GM18502 (cell line): ENCODE measurements at regions not wholly inside any gene's neighbourhood (a gene's known extent, or its start where the extent isn't known, plus 50 kb on each side); places are given as distances from the start of the nearest gene placed in this dataset.
"Not testable (repeated sequence)": the region's sequence is repeated elsewhere in the genome, so short reads cannot be mapped to it uniquely, and the experiment has no call there.

Experiments used
- ATAC-seq: cut with Tn5 transposase; IDR thresholded peaks from one replicate; pipeline ENCODE4 v1.9.1; 2021; ENCODE audit warnings: mild to moderate bottlenecking; ENCODE audit not compliant: unreplicated experiment, poor library complexity

DNA sequence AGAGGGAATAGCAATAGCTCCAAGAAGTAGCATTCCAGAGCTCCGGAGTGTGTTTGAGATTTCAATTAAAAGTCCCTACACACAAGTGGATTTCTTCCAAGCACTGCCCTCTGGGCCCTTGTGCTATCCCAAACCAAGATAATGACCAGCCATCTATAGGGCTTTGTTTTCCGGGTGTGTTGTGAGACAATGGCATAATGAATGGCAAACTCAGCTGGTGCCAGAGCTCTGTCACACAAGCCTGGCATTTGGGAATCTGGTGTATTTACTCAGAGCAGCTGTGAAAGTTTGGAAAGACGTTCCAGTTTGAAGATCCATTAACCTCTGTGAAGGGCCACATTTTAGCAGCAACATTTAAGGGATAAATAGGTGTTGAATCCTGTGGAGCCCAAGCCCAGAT lies 61.2 kb upstream of the TMTC2 start:
- no peak for ATAC-seq

DNA sequence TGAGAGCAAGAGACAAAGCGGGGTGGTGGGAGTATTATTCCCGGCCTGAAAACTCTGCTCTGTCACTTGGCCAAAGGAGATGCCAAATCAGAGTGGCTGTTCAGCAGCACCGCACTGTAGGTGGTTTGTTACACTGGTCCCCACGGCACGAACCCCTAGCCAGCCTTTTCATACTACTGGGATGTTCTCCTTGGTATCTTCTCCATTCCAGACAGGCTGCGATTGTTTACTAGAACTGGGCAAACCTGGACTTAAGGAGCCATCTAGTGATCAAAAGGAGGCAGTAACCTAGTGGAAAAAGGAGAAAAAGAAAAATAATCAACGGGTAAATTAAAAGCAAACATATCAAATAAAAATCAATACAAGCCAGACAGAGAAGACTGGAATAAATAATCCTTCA lies 58.9 kb upstream of the TMTC2 start:
- ATAC-seq, result peak; percentile 60

- not testable (repeated sequence) for ATAC-seq
Measured at GRCh38 chr12:82634495-82635258, 52.0 kb upstream of the TMTC2 start.

- ATAC-seq, result no peak
Measured at GRCh38 chr12:82635263-82635662, 51.4 kb upstream of the TMTC2 start.
